ENCODE measurements at regions not wholly inside any gene's neighbourhood (a gene's known extent, or its start where the extent isn't known, plus 50 kb on each side); places are given as distances from the start of the nearest gene placed in this dataset.

DNA sequence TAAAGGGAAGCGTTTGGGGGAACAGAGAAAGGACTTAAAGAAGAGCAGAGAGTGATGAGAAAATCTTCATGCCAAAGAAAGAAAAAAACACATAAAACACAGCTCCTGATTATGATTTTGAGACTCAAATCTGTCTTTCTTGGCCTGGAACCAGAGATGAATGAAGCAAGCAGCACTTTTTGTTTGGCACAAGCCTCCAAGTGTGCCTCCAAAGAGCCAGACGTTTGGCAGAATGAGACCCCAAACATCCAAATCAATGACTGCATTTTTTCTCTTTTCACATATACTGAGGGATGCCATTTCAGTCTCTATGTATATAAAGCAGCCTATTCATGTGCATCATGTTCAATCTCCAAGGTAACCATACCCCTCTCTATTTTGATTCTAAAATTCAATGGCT lies 424.2 kb downstream of the TUSC1 start:
- TF ChIP-seq, protein P1, sequence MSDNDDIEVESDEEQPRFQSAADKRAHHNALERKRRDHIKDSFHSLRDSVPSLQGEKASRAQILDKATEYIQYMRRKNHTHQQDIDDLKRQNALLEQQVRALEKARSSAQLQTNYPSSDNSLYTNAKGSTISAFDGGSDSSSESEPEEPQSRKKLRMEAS (IDR thresholded peaks at IDR 0.05): no peak
- TF ChIP-seq RAD21 (IDR thresholded peaks at IDR 0.05; ENCODE audit: low read depth): no peak
- TF ChIP-seq YY1 (IDR thresholded peaks at IDR 0.05; ENCODE audit: low read depth): no peak
- no peak for TF ChIP-seq CREB1 (IDR thresholded peaks at IDR 0.05; ENCODE audit: low read depth)
- TF ChIP-seq, protein P2, sequence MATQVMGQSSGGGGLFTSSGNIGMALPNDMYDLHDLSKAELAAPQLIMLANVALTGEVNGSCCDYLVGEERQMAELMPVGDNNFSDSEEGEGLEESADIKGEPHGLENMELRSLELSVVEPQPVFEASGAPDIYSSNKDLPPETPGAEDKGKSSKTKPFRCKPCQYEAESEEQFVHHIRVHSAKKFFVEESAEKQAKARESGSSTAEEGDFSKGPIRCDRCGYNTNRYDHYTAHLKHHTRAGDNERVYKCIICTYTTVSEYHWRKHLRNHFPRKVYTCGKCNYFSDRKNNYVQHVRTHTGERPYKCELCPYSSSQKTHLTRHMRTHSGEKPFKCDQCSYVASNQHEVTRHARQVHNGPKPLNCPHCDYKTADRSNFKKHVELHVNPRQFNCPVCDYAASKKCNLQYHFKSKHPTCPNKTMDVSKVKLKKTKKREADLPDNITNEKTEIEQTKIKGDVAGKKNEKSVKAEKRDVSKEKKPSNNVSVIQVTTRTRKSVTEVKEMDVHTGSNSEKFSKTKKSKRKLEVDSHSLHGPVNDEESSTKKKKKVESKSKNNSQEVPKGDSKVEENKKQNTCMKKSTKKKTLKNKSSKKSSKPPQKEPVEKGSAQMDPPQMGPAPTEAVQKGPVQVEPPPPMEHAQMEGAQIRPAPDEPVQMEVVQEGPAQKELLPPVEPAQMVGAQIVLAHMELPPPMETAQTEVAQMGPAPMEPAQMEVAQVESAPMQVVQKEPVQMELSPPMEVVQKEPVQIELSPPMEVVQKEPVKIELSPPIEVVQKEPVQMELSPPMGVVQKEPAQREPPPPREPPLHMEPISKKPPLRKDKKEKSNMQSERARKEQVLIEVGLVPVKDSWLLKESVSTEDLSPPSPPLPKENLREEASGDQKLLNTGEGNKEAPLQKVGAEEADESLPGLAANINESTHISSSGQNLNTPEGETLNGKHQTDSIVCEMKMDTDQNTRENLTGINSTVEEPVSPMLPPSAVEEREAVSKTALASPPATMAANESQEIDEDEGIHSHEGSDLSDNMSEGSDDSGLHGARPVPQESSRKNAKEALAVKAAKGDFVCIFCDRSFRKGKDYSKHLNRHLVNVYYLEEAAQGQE (IDR thresholded peaks at IDR 0.05; ENCODE audit: low read depth): no peak
- TF ChIP-seq, protein P3, sequence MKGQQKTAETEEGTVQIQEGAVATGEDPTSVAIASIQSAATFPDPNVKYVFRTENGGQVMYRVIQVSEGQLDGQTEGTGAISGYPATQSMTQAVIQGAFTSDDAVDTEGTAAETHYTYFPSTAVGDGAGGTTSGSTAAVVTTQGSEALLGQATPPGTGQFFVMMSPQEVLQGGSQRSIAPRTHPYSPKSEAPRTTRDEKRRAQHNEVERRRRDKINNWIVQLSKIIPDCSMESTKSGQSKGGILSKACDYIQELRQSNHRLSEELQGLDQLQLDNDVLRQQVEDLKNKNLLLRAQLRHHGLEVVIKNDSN (IDR thresholded peaks at IDR 0.05): no peak
- TF ChIP-seq EP300 (IDR thresholded peaks at IDR 0.05; ENCODE audit: borderline replicate concordance): no peak
- no peak for TF ChIP-seq TEAD4 (IDR thresholded peaks at IDR 0.05)
- TF ChIP-seq TAF1 (IDR thresholded peaks at IDR 0.05; ENCODE audit: low read depth): no peak
- no peak for TF ChIP-seq EGR1 (IDR thresholded peaks at IDR 0.05)
- TF ChIP-seq NFIC (IDR thresholded peaks at IDR 0.05): no peak
- no peak for TF ChIP-seq FOXM1 (IDR thresholded peaks at IDR 0.05; ENCODE audit: borderline replicate concordance, low read depth)
- TF ChIP-seq CEBPB (IDR thresholded peaks at IDR 0.05): no peak
